ENCODE measurements at regions not wholly inside any gene's neighbourhood (a gene's known extent, or its start where the extent isn't known, plus 50 kb on each side); places are given as distances from the start of the nearest gene placed in this dataset.

GRCh38 chr1:23639460-23640095, 52.0 kb upstream of the RPL11 start:
- Mint-ChIP-seq H3K27ac (no peak overlapping the region), H3K36me3 (no peaks in the 10 kb centered on the region), H3K4me1 (ENCODE audit: low read depth in 2 of 2) (peaks cover 6 to 8% of the 10 kb centered on the region in 2 donors), H3K9me3 (no peaks in the 10 kb centered on the region), H3K4me3 (no peak overlapping the region), H3K27me3 (peaks cover 6% of the 10 kb centered on the region in 2 donors)
- no peak for DNase-seq (ENCODE audit: low spot score)
- ATAC-seq: no peak

GRCh38 chr1:23638786-23639241, 52.8 kb upstream of the RPL11 start:
- Mint-ChIP-seq H3K4me3 (no peak overlapping the region), H3K9me3 (no peaks in the 10 kb centered on the region), H3K4me1 (ENCODE audit: low read depth in 2 of 2) (peaks cover 7 to 9% of the 10 kb centered on the region in 2 donors), H3K27ac (no peak overlapping the region), H3K27me3 (peaks cover 6 to 7% of the 10 kb centered on the region in 2 donors), H3K36me3 (no peaks in the 10 kb centered on the region)
- no peak for ATAC-seq
- no peak for DNase-seq (ENCODE audit: low spot score)

- H3K36me3 Mint-ChIP-seq: no peaks in the 10 kb centered on the region
- H3K4me1 Mint-ChIP-seq (ENCODE audit: low read depth in 2 of 2): peaks cover 7 to 9% of the 10 kb centered on the region in 2 donors
- no peak overlapping the region for H3K27ac Mint-ChIP-seq
- no peaks in the 10 kb centered on the region for H3K9me3 Mint-ChIP-seq
- H3K4me3 Mint-ChIP-seq: no peak overlapping the region
- ATAC-seq: no peak
- DNase-seq (ENCODE audit: low spot score): no peak
- peaks cover 6 to 7% of the 10 kb centered on the region in 2 donors for H3K27me3 Mint-ChIP-seq
Observed at GRCh38 chr1:23638188-23638619, 53.4 kb upstream of the RPL11 start.

- Mint-ChIP-seq H3K36me3 (no peaks in the 10 kb centered on the region), H3K4me3 (no peak overlapping the region), H3K4me1 (ENCODE audit: low read depth in 2 of 2) (peaks cover 7 to 9% of the 10 kb centered on the region in 2 donors), H3K9me3 (no peaks in the 10 kb centered on the region), H3K27me3 (peaks cover 6 to 7% of the 10 kb centered on the region in 2 donors), H3K27ac (no peak overlapping the region)
- no peak for ATAC-seq
- DNase-seq (ENCODE audit: low spot score): no peak
Observed at GRCh38 chr1:23636009-23636408, 55.6 kb upstream of the RPL11 start.

GRCh38 chr1:23634840-23635651, 56.6 kb upstream of the RPL11 start:
- Mint-ChIP-seq H3K4me3 (peak overlapping the region; percentile 67), H3K36me3 (no peaks in the 10 kb centered on the region), H3K4me1 (ENCODE audit: low read depth in 2 of 2) (peaks cover 7 to 9% of the 10 kb centered on the region in 2 donors), H3K27me3 (peaks cover 6 to 7% of the 10 kb centered on the region in 2 donors), H3K27ac (peak overlapping the region in 1 of 2 donors; percentile 51), H3K9me3 (no peaks in the 10 kb centered on the region)
- DNase-seq (ENCODE audit: low spot score) (peak; percentile 75), ATAC-seq (peak; percentile 70 to 81)

- DNase-seq (ENCODE audit: low spot score) (no peak), ATAC-seq (no peak)
- Mint-ChIP-seq H3K27ac (no peak overlapping the region), H3K9me3 (no peaks in the 10 kb centered on the region), H3K4me3 (peak overlapping the region; percentile 28), H3K36me3 (no peaks in the 10 kb centered on the region), H3K4me1 (ENCODE audit: low read depth in 2 of 2) (peaks cover 7 to 9% of the 10 kb centered on the region in 2 donors), H3K27me3 (peaks cover 7 to 8% of the 10 kb centered on the region in 2 donors)
Observed at GRCh38 chr1:23634518-23634839, 57.1 kb upstream of the RPL11 start.

- Mint-ChIP-seq H3K4me3 (no peak overlapping the region), H3K36me3 (no peaks in the 10 kb centered on the region), H3K27me3 (peaks cover 11 to 13% of the 10 kb centered on the region in 2 donors), H3K4me1 (ENCODE audit: low read depth in 2 of 2) (peaks cover 9% of the 10 kb centered on the region in 2 donors), H3K27ac (no peak overlapping the region), H3K9me3 (no peaks in the 10 kb centered on the region)
- ATAC-seq: no peak
- no peak for DNase-seq (ENCODE audit: low spot score)
Observed at GRCh38 chr1:23632479-23633160, 59.0 kb upstream of the RPL11 start.

- Mint-ChIP-seq H3K27ac (no peak overlapping the region), H3K4me1 (ENCODE audit: low read depth in 2 of 2) (peaks cover 7 to 11% of the 10 kb centered on the region in 2 donors)
Observed at GRCh38 chr1:23629708-23630290, 61.8 kb upstream of the RPL11 start.

GRCh38 chr1:23628951-23629387, 62.6 kb upstream of the RPL11 start:
- ATAC-seq: no peak
- peaks cover 20 to 38% of the 10 kb centered on the region in 2 donors for H3K27me3 Mint-ChIP-seq
- H3K9me3 Mint-ChIP-seq: no peaks in the 10 kb centered on the region
- no peaks in the 10 kb centered on the region for H3K36me3 Mint-ChIP-seq
- H3K4me1 Mint-ChIP-seq (ENCODE audit: low read depth in 2 of 2): peaks cover 10 to 15% of the 10 kb centered on the region in 2 donors
- no peak overlapping the region for H3K27ac Mint-ChIP-seq
- no peak for DNase-seq (ENCODE audit: low spot score)
- H3K4me3 Mint-ChIP-seq: no peak overlapping the region

More at GRCh38 chr1:23629708-23630290, 61.8 kb upstream of the RPL11 start:
- no peaks in the 10 kb centered on the region for H3K36me3 Mint-ChIP-seq
- no peaks in the 10 kb centered on the region for H3K9me3 Mint-ChIP-seq
- DNase-seq (ENCODE audit: low spot score) (no peak), ATAC-seq (no peak)
- H3K27me3 Mint-ChIP-seq: peaks cover 17 to 29% of the 10 kb centered on the region in 2 donors
- H3K4me3 Mint-ChIP-seq: no peak overlapping the region

GRCh38 chr1:23627069-23627735, 64.4 kb upstream of the RPL11 start:
- DNase-seq (ENCODE audit: low spot score) (no peak), ATAC-seq (no peak)
- Mint-ChIP-seq H3K36me3 (no peaks in the 10 kb centered on the region), H3K27me3 (peaks cover 20 to 43% of the 10 kb centered on the region in 2 donors), H3K9me3 (no peaks in the 10 kb centered on the region), H3K4me3 (peak overlapping the region; percentile 40), H3K4me1 (ENCODE audit: low read depth in 2 of 2) (peaks cover 10 to 15% of the 10 kb centered on the region in 2 donors), H3K27ac (no peak overlapping the region)

- no peak overlapping the region for H3K4me3 Mint-ChIP-seq
- H3K27me3 Mint-ChIP-seq: peaks cover 21 to 51% of the 10 kb centered on the region in 2 donors
- no peaks in the 10 kb centered on the region for H3K9me3 Mint-ChIP-seq
- no peak overlapping the region for H3K27ac Mint-ChIP-seq
- no peak for DNase-seq (ENCODE audit: low spot score)
- ATAC-seq: no peak
- H3K4me1 Mint-ChIP-seq (ENCODE audit: low read depth in 2 of 2): peaks cover 10 to 15% of the 10 kb centered on the region in 2 donors
- no peaks in the 10 kb centered on the region for H3K36me3 Mint-ChIP-seq
Observed at GRCh38 chr1:23625929-23626535, 65.6 kb upstream of the RPL11 start.

GRCh38 chr1:23625459-23625858, 66.1 kb upstream of the RPL11 start:
- peaks cover 26 to 57% of the 10 kb centered on the region in 2 donors for H3K27me3 Mint-ChIP-seq
- ATAC-seq (no peak), DNase-seq (ENCODE audit: low spot score) (no peak)
- no peak overlapping the region for H3K4me3 Mint-ChIP-seq
- H3K27ac Mint-ChIP-seq: no peak overlapping the region
- peaks cover 10 to 19% of the 10 kb centered on the region in 2 donors for H3K4me1 Mint-ChIP-seq (ENCODE audit: low read depth in 2 of 2)
- H3K36me3 Mint-ChIP-seq: no peaks in the 10 kb centered on the region
- no peaks in the 10 kb centered on the region for H3K9me3 Mint-ChIP-seq

GRCh38 chr1:23624440-23624839, 65.1 kb upstream of the ID3 start:
- Mint-ChIP-seq H3K9me3 (no peaks in the 10 kb centered on the region), H3K36me3 (no peaks in the 10 kb centered on the region), H3K4me1 (ENCODE audit: low read depth in 2 of 2) (peaks cover 10 to 27% of the 10 kb centered on the region in 2 donors), H3K27ac (no peak overlapping the region), H3K27me3 (peaks cover 31 to 62% of the 10 kb centered on the region in 2 donors), H3K4me3 (peak overlapping the region; percentile 18)
- ATAC-seq (peak; percentile 72 to 74), DNase-seq (ENCODE audit: low spot score) (no peak)
